GM13976 (cell line): ENCODE measurements at regions not wholly inside any gene's neighbourhood (a gene's known extent, or its start where the extent isn't known, plus 50 kb on each side); places are given as distances from the start of the nearest gene placed in this dataset.
"Not testable (repeated sequence)": the region's sequence is repeated elsewhere in the genome, so short reads cannot be mapped to it uniquely, and the experiment has no call there.

Source experiments
- DNase-seq: peaks from one replicate; pipeline ENCODE4 v3.0.0; 2012; ENCODE audit warnings: low spot score
- CTCF ChIP-seq: IDR thresholded peaks from 2 replicates; pipeline ENCODE4 v1.5.1; 2012; ENCODE audit warnings: borderline replicate concordance, mild to moderate bottlenecking; ENCODE audit not compliant: insufficient read depth; ENCODE audit errors: extremely low read depth, missing control alignments, control extremely low read depth
- in situ Hi-C: fragments of 300-500 bp; cut with MboI; formaldehyde crosslinking; loops from one replicate; pipeline ENCODE4 v1.12.0; 2022; ENCODE audit warnings: low sequenced_read_pairs, mixed read lengths, inconsistent platforms; ENCODE audit not compliant: unreplicated experiment

- no peak for TF ChIP-seq CTCF
- no peak for DNase-seq
- in situ Hi-C loops = no loop called here
Observed at GRCh38 chr7:49088017-49088416, 163.7 kb downstream of the CDC14C start.

DNA sequence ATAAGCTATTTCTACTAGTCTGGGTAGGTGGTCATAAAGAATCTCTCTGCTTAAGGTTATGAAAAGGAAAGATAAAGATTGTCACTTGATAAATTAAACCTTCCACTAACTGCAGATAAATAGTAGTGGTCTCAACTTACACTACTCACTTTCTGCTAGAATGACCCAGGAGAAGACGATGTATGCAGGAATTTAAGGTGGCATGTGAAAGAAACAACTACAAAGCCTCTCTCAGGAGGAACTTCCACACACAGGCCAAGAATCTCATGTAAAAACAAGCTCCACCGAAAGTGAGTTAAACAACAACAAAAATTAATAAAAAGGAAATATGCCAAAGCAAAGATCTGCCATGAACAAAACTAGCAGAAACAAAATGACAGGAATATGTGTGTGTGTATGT, 165.4 kb downstream of the CDC14C start:
- DNase-seq = no peak
- in situ Hi-C loops = no loop called here
- no peak for TF ChIP-seq CTCF

DNA sequence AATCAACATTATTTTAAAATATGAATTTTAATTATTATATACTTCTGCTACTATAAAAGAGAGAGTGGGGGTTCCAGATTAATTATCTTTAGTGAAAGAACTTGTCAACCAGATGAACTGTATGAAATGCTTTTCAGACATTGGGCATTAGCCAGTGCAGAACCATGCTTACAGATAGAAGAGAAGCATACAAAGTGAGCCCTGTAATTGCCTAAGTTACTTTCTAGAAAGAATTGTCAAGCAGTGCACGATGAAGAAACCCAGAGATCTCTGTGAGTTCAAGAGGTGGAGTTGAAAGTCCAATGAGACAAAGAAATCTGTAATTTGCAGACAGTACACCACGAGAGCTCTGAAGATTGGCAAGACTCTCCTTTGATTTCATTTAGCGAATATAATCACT, 166.7 kb downstream of the CDC14C start:
- in situ Hi-C loops = no loop called here
- DNase-seq = no peak
- TF ChIP-seq CTCF = no peak

DNA sequence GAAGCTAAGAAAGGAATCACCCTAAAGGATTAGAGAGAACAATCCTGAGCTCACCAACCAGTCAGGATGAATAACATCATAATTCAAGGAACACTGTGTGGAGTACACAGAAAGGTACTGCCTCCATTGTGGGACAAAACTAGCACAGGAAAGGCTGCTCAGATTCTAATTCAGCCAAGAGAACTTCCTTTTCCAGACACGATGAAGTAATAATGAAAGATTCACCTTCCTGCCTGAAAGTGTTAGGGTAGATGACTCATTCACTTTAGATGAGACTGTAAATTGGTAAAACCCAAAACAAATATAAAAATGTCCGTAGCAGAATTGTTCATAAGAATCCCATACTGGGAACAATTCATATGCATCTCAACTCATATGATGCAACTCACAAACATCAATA, 167.2 kb downstream of the CDC14C start:
- DNase-seq = no peak
- TF ChIP-seq CTCF = no peak
- in situ Hi-C loops = no loop called here

DNA sequence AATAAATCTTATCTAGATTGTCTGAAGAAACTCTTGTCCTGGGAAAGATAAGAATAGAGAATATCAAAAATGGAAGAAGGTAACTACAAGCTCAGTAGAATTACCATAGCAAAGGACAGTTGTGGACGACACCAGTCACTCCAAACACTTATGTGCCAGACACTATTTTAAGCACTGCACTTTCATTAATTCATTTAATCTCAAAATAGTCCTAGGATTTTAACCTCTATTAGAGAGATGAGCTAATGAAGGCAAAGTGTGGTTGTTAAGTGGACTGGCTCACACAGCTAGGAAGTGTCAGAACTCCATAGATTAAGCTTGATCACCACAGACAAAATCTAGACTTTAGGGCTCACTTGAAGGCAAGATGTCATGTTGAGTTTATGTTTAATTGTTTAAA, 168.9 kb downstream of the CDC14C start:
- DNase-seq = no peak
- no peak for TF ChIP-seq CTCF
- in situ Hi-C loops = no loop called here

DNA sequence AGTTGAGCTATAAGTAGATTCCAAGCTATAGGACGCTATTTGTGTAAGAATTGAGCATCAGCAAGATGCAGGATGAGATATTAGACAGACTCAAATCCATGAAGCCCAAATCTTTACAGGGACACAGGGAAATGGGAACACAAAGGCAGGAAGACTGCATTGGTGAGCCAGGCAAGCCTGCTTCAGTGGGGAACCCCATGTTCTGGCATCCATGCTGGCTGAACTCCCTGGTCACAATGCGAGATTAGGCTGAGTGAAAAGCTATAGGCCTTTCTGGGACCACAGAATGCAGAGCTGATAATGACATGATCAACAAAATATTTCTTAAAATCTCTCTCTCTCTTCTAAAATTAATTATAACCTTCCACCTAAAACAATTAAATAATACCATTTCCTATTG, 170.5 kb downstream of the CDC14C start:
- TF ChIP-seq CTCF = no peak
- DNase-seq = no peak
- in situ Hi-C loops = no loop called here

GRCh38 chr7:49099587-49100326, 175.4 kb downstream of the CDC14C start:
- in situ Hi-C loops = no loop called here
- TF ChIP-seq CTCF = no peak
- no peak for DNase-seq

GRCh38 chr7:49100908-49101740, 176.8 kb downstream of the CDC14C start:
- DNase-seq, in situ Hi-C loops: not testable (repeated sequence)
